HG03460 (cell line): ENCODE measurements at regions not wholly inside any gene's neighbourhood (a gene's known extent, or its start where the extent isn't known, plus 50 kb on each side); places are given as distances from the start of the nearest gene placed in this dataset.

Experiments used
- ATAC-seq: cut with Tn5 transposase; IDR thresholded peaks from one replicate; pipeline ENCODE4 v1.9.1; 2021; ENCODE audit not compliant: unreplicated experiment

GRCh38 chr15:58269455-58270414, 131.6 kb downstream of the AQP9 start:
- ATAC-seq: no peak

- ATAC-seq: no peak
Measured at GRCh38 chr15:58271410-58271809, 133.2 kb downstream of the AQP9 start.

- no peak for ATAC-seq
Measured at GRCh38 chr15:58273104-58273503, 134.9 kb downstream of the AQP9 start.

GRCh38 chr15:58274885-58275284, 136.7 kb downstream of the AQP9 start:
- ATAC-seq: no peak

- no peak for ATAC-seq
Measured at GRCh38 chr15:58275785-58276184, 137.6 kb downstream of the AQP9 start.

- ATAC-seq: no peak
Measured at GRCh38 chr15:58276924-58277323, 138.7 kb downstream of the AQP9 start.

- no peak for ATAC-seq
Measured at GRCh38 chr15:58277333-58277732, 139.2 kb downstream of the AQP9 start.

GRCh38 chr15:58279106-58279505, 140.9 kb downstream of the AQP9 start:
- no peak for ATAC-seq

GRCh38 chr15:58279654-58280053, 141.5 kb downstream of the AQP9 start:
- no peak for ATAC-seq

GRCh38 chr15:58282060-58282708, 144.0 kb downstream of the AQP9 start:
- ATAC-seq: no peak

GRCh38 chr15:58283302-58283701, 145.1 kb downstream of the AQP9 start:
- no peak for ATAC-seq

- ATAC-seq: no peak
Measured at GRCh38 chr15:58284293-58284692, 146.1 kb downstream of the AQP9 start.

GRCh38 chr15:58285212-58285920, 146.4 kb upstream of the LIPC start:
- no peak for ATAC-seq

- no peak for ATAC-seq
Measured at GRCh38 chr15:58285921-58286278, 145.9 kb upstream of the LIPC start.

- no peak for ATAC-seq
Measured at GRCh38 chr15:58286523-58286922, 145.3 kb upstream of the LIPC start.

GRCh38 chr15:58287891-58288290, 143.9 kb upstream of the LIPC start:
- ATAC-seq: no peak

- ATAC-seq: no peak
Measured at GRCh38 chr15:58288592-58288991, 143.2 kb upstream of the LIPC start.

GRCh38 chr15:58291848-58292247, 139.9 kb upstream of the LIPC start:
- no peak for ATAC-seq

GRCh38 chr15:58292751-58293175, 139.0 kb upstream of the LIPC start:
- ATAC-seq: no peak

GRCh38 chr15:58293622-58294550, 137.9 kb upstream of the LIPC start:
- no peak for ATAC-seq
